GM23248 (cell line): ENCODE measurements at regions not wholly inside any gene's neighbourhood (a gene's known extent, or its start where the extent isn't known, plus 50 kb on each side); places are given as distances from the start of the nearest gene placed in this dataset.

Experiments
- DNase-seq: peaks from one replicate; pipeline ENCODE4 v3.0.0-alpha.2; 2015
- H2AFZ ChIP-seq: fragments of 200-600 bp; sonication (generic); 2 replicates; pipeline ENCODE4 v1.6.1; 2016; ENCODE audit warnings: antibody characterized with exemption
- H3F3A ChIP-seq: fragments of 200-600 bp; sonication (generic); 2 replicates; pipeline ENCODE4 v1.6.1; 2016; ENCODE audit warnings: mild to moderate bottlenecking, antibody characterized with exemption, mixed run types; ENCODE audit not compliant: insufficient read depth
- H3K27ac ChIP-seq: fragments of 200-600 bp; sonication (generic); 2 replicates; pipeline ENCODE4 v1.5.1; 2016; ENCODE audit warnings: mild to moderate bottlenecking
- H3K27me3 ChIP-seq: fragments of 200-600 bp; sonication (generic); replicated peaks from 2 replicates; pipeline ENCODE4 v1.6.1; 2016; ENCODE audit warnings: mild to moderate bottlenecking; ENCODE audit not compliant: insufficient read depth
- H3K36me3 ChIP-seq: fragments of 200-600 bp; sonication (generic); 2 replicates; pipeline ENCODE4 v1.6.1; 2016; ENCODE audit warnings: low read depth, mild to moderate bottlenecking
- H3K4me1 ChIP-seq: fragments of 200-600 bp; sonication (generic); 2 replicates; pipeline ENCODE4 v1.6.1; 2016; ENCODE audit warnings: mild to moderate bottlenecking; ENCODE audit not compliant: insufficient read depth
- H3K4me2 ChIP-seq: fragments of 200-600 bp; sonication (generic); one replicate; pipeline ENCODE4 v1.6.1; 2016; ENCODE audit warnings: mild to moderate bottlenecking; ENCODE audit not compliant: unreplicated experiment
- H3K4me3 ChIP-seq: fragments of 200-600 bp; sonication (generic); 2 replicates; pipeline ENCODE4 v1.5.1; 2016; ENCODE audit warnings: mild to moderate bottlenecking
- H3K79me2 ChIP-seq: fragments of 200-600 bp; sonication (generic); 2 replicates; pipeline ENCODE4 v1.6.1; 2016; ENCODE audit warnings: mild to moderate bottlenecking; ENCODE audit not compliant: insufficient read depth
- H3K9ac ChIP-seq: fragments of 200-600 bp; sonication (generic); 2 replicates; pipeline ENCODE4 v1.6.1; 2016; ENCODE audit warnings: mild to moderate bottlenecking
- H3K9me2 ChIP-seq: fragments of 200-600 bp; sonication (generic); 2 replicates; pipeline ENCODE4 v1.6.1; 2016; ENCODE audit warnings: mixed run types, mild to moderate bottlenecking, moderate library complexity; ENCODE audit not compliant: insufficient read depth
- H3K9me3 ChIP-seq: fragments of 200-600 bp; sonication (generic); one replicate; pipeline ENCODE4 v1.6.1; 2017; ENCODE audit warnings: low read depth
- H4K20me1 ChIP-seq: fragments of 200-600 bp; sonication (generic); 2 replicates; pipeline ENCODE4 v1.6.0; 2016; ENCODE audit not compliant: insufficient read depth
- EZH2 ChIP-seq: fragments of 200-600 bp; sonication (generic); IDR thresholded peaks from 2 replicates; pipeline ENCODE4 v1.6.1; 2018; ENCODE audit warnings: antibody characterized with exemption, mild to moderate bottlenecking; ENCODE audit not compliant: insufficient read depth, poor library complexity, severe bottlenecking
- EZH2phosphoT487 ChIP-seq: fragments of 200-600 bp; sonication (generic); IDR thresholded peaks from 2 replicates; pipeline ENCODE4 v1.6.1; 2018; ENCODE audit warnings: antibody characterized with exemption, moderate library complexity, mild to moderate bottlenecking, low read depth; ENCODE audit not compliant: insufficient read depth
- WGBS, 2 experiments: methylation state at CpG; one replicate each; pipeline ENCODE4 v1.1.6; 2015 to 2017; ENCODE audit warnings: low lambda C conversion rate in 2 of 2, low coverage in 1 of 2; ENCODE audit errors: missing lambda C conversion rate in 2 of 2; 5-methylcytosine and 5-hydroxymethylcytosine counted together
- in situ Hi-C: fragments of 300-500 bp; cut with MboI; formaldehyde crosslinking; loops from 2 replicates; pipeline ENCODE4 v1.15.0; 2020

DNA sequence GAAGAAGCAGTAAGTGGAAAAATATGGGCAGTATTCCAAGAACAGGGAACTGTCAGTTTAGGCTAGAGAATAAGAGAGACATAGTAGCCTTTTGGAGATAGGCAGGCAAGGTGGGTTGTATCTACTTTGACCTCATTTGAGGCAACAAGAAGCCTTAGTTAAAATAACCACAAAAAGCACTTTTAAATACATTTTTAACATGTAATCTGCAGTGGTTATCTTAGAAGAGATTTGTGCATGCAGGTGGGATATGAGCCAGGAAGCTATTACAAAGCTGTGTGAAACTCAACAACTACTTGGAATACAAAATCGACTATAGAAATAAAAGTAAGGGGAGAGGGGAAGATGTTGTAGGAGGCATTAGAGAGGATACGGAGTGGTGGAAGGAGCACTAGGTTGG, 143.7 kb upstream of the MCHR2 start:
- H3K27ac ChIP-seq, result no peak overlapping the region
- DNase-seq, result no peak
- no peaks in the 10 kb centered on the region for H3K4me1 ChIP-seq
- no peak overlapping the region for H2AFZ ChIP-seq
- in situ Hi-C loops, result no loop called here
- H3K4me3 ChIP-seq, result no peak overlapping the region
- WGBS, 2 experiments, result 83 to 87% methylated on average over 2 of the region's 2 CpGs
- no peaks in the 10 kb centered on the region for H3K36me3 ChIP-seq
- no peaks in the 10 kb centered on the region for H3F3A ChIP-seq
- no peak overlapping the region for H3K4me2 ChIP-seq
- no peaks in the 10 kb centered on the region for H3K79me2 ChIP-seq
- H3K9me2 ChIP-seq, result no peaks in the 10 kb centered on the region
- H3K27me3 ChIP-seq, result no peaks in the 10 kb centered on the region
- H4K20me1 ChIP-seq, result no peaks in the 10 kb centered on the region
- no peak overlapping the region for H3K9ac ChIP-seq
- TF ChIP-seq EZH2 (no peak), EZH2phosphoT487 (no peak)
- no peaks in the 10 kb centered on the region for H3K9me3 ChIP-seq

DNA sequence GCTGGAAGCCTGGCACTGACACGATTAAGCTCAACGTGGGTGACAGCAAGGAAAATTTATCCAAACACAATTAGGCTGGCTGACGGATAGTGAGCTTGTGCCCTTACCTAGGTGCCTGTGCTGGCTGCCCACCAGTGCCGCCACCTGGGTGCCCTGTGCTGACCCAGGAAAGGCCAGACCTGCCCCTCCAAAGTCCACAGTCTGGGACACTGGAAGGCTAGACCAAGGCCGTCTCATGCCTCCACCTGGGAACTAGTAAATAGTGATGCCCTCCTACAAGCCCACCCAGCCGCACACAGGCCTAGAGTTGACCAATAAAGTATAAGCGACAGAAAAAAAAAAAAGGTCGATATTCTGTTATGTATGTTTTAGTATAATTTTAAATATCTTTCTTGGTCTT, 142.6 kb upstream of the MCHR2 start:
- no peaks in the 10 kb centered on the region for H3K4me1 ChIP-seq
- no peak for TF ChIP-seq EZH2phosphoT487
- no peak for TF ChIP-seq EZH2
- no peaks in the 10 kb centered on the region for H3F3A ChIP-seq
- no peaks in the 10 kb centered on the region for H3K36me3 ChIP-seq
- no peaks in the 10 kb centered on the region for H3K27me3 ChIP-seq
- H3K9ac ChIP-seq, result no peak overlapping the region
- no peak overlapping the region for H3K4me2 ChIP-seq
- H3K4me3 ChIP-seq, result no peak overlapping the region
- H3K9me3 ChIP-seq, result no peaks in the 10 kb centered on the region
- in situ Hi-C loops, result no loop called here
- H3K79me2 ChIP-seq, result no peaks in the 10 kb centered on the region
- no peak overlapping the region for H3K27ac ChIP-seq
- DNase-seq, result no peak
- no peak overlapping the region for H2AFZ ChIP-seq
- WGBS, 2 experiments, result 88 to 93% methylated on average over 8 of the region's 8 CpGs
- H4K20me1 ChIP-seq, result no peaks in the 10 kb centered on the region
- no peaks in the 10 kb centered on the region for H3K9me2 ChIP-seq

DNA sequence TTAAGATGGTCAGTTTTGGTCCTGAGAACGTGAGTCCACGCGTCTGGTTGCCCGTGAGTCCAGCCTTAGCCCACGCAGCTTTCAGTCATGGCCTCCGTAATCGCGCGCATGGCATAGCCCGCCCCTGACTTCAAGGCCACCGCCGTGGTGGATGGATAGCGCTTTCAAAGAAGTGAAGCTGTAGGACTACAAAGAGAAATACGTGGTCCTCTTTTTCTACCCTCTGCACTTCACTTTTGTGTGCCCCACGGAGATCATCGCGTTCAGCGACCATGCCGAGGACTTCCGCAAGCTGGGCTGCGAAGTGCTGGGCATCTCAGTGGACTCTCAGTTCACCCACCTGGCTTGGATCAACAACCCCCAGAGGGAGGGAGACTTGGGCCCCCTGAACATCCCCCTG, 142.0 kb upstream of the MCHR2 start:
- no peaks in the 10 kb centered on the region for H3K9me3 ChIP-seq
- no peak overlapping the region for H3K9ac ChIP-seq
- WGBS, 2 experiments, result 93 to 95% methylated on average over 21 of the region's 21 CpGs
- TF ChIP-seq EZH2phosphoT487 (no peak), EZH2 (no peak)
- no peaks in the 10 kb centered on the region for H3K4me1 ChIP-seq
- no peaks in the 10 kb centered on the region for H3F3A ChIP-seq
- no peak for DNase-seq
- no peak overlapping the region for H3K4me2 ChIP-seq
- H3K9me2 ChIP-seq, result no peaks in the 10 kb centered on the region
- no peaks in the 10 kb centered on the region for H3K36me3 ChIP-seq
- no peaks in the 10 kb centered on the region for H3K79me2 ChIP-seq
- in situ Hi-C loops, result no loop called here
- no peaks in the 10 kb centered on the region for H3K27me3 ChIP-seq
- no peak overlapping the region for H3K4me3 ChIP-seq
- no peaks in the 10 kb centered on the region for H4K20me1 ChIP-seq
- no peak overlapping the region for H2AFZ ChIP-seq
- H3K27ac ChIP-seq, result no peak overlapping the region

DNA sequence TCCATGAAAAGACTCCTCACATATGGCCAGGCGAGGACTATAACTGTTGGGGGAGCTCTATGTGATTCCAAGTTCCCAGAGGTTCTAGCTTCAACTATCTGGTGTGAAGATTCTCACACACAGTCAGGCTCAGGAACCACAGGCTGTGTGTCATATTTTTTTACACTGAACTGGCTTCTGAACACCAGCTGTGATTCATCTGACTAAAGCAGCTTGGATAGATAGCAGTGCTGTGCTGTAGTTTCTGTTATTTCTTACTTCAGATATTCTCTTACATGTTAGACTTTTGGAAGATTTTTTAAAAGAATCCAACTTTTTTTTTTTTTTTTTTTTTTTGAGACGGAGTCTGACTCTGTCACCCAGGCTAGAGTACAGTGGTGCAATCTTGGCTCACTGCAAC, 140.7 kb upstream of the MCHR2 start:
- Histone ChIP-seq H3K79me2 (no peaks in the 10 kb centered on the region), H3K4me1 (no peaks in the 10 kb centered on the region), H2AFZ (no peak overlapping the region), H3K4me2 (no peak overlapping the region), H3K27me3 (no peaks in the 10 kb centered on the region), H3K27ac (no peak overlapping the region), H3K9ac (no peak overlapping the region), H4K20me1 (no peaks in the 10 kb centered on the region), H3K36me3 (no peaks in the 10 kb centered on the region), H3K4me3 (no peak overlapping the region), H3F3A (no peaks in the 10 kb centered on the region), H3K9me2 (no peaks in the 10 kb centered on the region), H3K9me3 (no peaks in the 10 kb centered on the region)
- DNase-seq, result peak; percentile 57
- in situ Hi-C loops, result no loop called here
- no peak for TF ChIP-seq EZH2phosphoT487
- no peak for TF ChIP-seq EZH2
- 76 to 94% methylated on average over 1 to 2 of the region's 2 CpGs for WGBS, 2 experiments

DNA sequence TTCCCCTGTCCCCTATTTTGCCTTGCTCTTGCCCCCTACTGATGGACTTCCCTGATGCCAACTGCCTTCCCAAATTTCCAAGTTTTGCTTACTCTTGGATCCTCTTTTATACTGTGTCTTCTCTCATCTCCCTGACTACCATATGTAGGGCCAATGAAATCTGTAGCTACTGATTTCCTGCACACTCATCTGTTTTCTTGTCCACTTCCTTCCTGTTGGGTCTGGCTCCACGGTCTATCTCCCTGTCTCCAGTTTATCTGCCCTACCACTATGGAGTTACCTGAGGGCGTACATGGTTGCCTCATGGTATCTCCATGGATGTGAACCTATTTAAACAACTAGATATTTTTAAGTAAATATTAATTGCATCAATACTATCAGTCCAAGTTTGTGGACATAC, 140.3 kb upstream of the MCHR2 start:
- H3K9me2 ChIP-seq, result no peaks in the 10 kb centered on the region
- H3K9me3 ChIP-seq, result no peaks in the 10 kb centered on the region
- no peaks in the 10 kb centered on the region for H3K79me2 ChIP-seq
- in situ Hi-C loops, result no loop called here
- no peaks in the 10 kb centered on the region for H3K4me1 ChIP-seq
- H3K4me2 ChIP-seq, result no peak overlapping the region
- no peak for TF ChIP-seq EZH2
- TF ChIP-seq EZH2phosphoT487, result no peak
- no peaks in the 10 kb centered on the region for H3F3A ChIP-seq
- no peak overlapping the region for H3K27ac ChIP-seq
- no peak for DNase-seq
- H3K4me3 ChIP-seq, result no peak overlapping the region
- H3K27me3 ChIP-seq, result no peaks in the 10 kb centered on the region
- WGBS, 2 experiments, result 68 to 71% methylated on average over 2 of the region's 2 CpGs
- no peaks in the 10 kb centered on the region for H4K20me1 ChIP-seq
- no peak overlapping the region for H3K9ac ChIP-seq
- 0 out of 2 replicates have a peak overlapping the region, but pooled peaks have one; percentile 11 for H2AFZ ChIP-seq
- H3K36me3 ChIP-seq, result no peaks in the 10 kb centered on the region
